Spleen (tissue), 7 donors: ENCODE measurements at regions not wholly inside any gene's neighbourhood (a gene's known extent, or its start where the extent isn't known, plus 50 kb on each side); places are given as distances from the start of the nearest gene placed in this dataset.

Experiments used
- CTCF ChIP-seq, 11 experiments: fragments of 200-600 bp in 7 of 11; fragments of 450-650 bp in 4 of 11; sonication (generic) in 4 of 11; IDR thresholded peaks in 8 of 11; conservative IDR thresholded peaks in 3 of 11; 1 replicate in 7 of 11; 2 replicates in 4 of 11; pipeline versions ENCODE4 v1.4.0 to v1.8.0; 2016 to 2021; ENCODE audit warnings: antibody characterized with exemption in 11 of 11, inconsistent platforms in 4 of 11, mild to moderate bottlenecking in 1 of 11
- POLR2A ChIP-seq, 3 donors: fragments of 450-650 bp; IDR thresholded peaks; one replicate each; pipeline ENCODE4 v1.5.1; 2017; ENCODE audit warnings: antibody characterized with exemption in 3 of 3, mild to moderate bottlenecking in 1 of 3
- POLR2AphosphoS5 ChIP-seq, 3 donors: sonication (generic); formaldehyde crosslinking; IDR thresholded peaks; one replicate each; pipeline ENCODE4 v1.5.1; 2017; ENCODE audit warnings: antibody characterized with exemption in 3 of 3
- donor health status: DM: no; HTN: no; CAD: no; lungs with moderate emphysema.
- donor health status: DM: no; HTN: no; CAD: no.
- donor health status: DM: no; HTN: no; CAD: no.

GRCh38 chr2:128466776-128467175 is 148.1 kb upstream of the HS6ST1 start:
- TF ChIP-seq CTCF (IDR thresholded peaks at IDR 0.05 in 8 of 11, conservative IDR thresholded peaks at IDR 0.05 in 3 of 11) (no peak), POLR2A (IDR thresholded peaks at IDR 0.05) (no peak), POLR2AphosphoS5 (IDR thresholded peaks at IDR 0.05) (no peak)
